Kidney (tissue), 13 donors: ENCODE measurements at regions not wholly inside any gene's neighbourhood (a gene's known extent, or its start where the extent isn't known, plus 50 kb on each side); places are given as distances from the start of the nearest gene placed in this dataset.

Experiments used
- DNase-seq, 5 donors: peaks; one replicate each; pipeline ENCODE4 v3.0.0-alpha.2; 2013 to 2020
- FAIRE-seq: peaks from 2 replicates; lab custom pipeline; 2012; peaks lifted over from hg19 to GRCh38; lab: Jason Lieb, UNC
- H3K27ac ChIP-seq, 2 donors: one replicate each; pipeline ENCODE4 v1.7.0; 2013; ENCODE audit warnings: low read depth in 2 of 2, low read length in 2 of 2, inconsistent platforms in 1 of 2
- H3K27me3 ChIP-seq: one replicate; pipeline ENCODE4 v1.7.1; 2013; ENCODE audit warnings: low read length, inconsistent platforms; ENCODE audit not compliant: control insufficient read depth, insufficient read depth
- H3K36me3 ChIP-seq, 3 donors: one replicate each; pipeline versions ENCODE4 v1.7.0 to v1.7.1; 2013; ENCODE audit warnings: low read length in 3 of 3, control low read depth in 1 of 3, inconsistent platforms in 1 of 3; ENCODE audit not compliant: insufficient read depth in 3 of 3, control insufficient read depth in 2 of 3
- H3K4me1 ChIP-seq, 3 donors: one replicate each; pipeline versions ENCODE4 v1.7.0 to v1.7.1; 2013; ENCODE audit warnings: low read length in 3 of 3, inconsistent platforms in 1 of 3, low read depth in 1 of 3; ENCODE audit not compliant: control insufficient read depth in 2 of 3, insufficient read depth in 2 of 3
- H3K4me3 ChIP-seq, 3 donors: one replicate each; pipeline versions ENCODE4 v1.7.0 to v1.8.1; 2013; ENCODE audit warnings: low read length in 3 of 3, control low read depth in 1 of 3, inconsistent platforms in 1 of 3
- H3K9ac ChIP-seq, 3 donors: one replicate each; pipeline versions ENCODE4 v1.7.0 to v1.7.1; 2013; ENCODE audit warnings: low read length in 3 of 3, control low read depth in 1 of 3, inconsistent platforms in 1 of 3
- H3K9me3 ChIP-seq, 3 donors: one replicate each; pipeline versions ENCODE4 v1.7.0 to v1.7.1; 2013; ENCODE audit warnings: low read length in 3 of 3, control low read depth in 1 of 3, inconsistent platforms in 1 of 3; ENCODE audit not compliant: control insufficient read depth in 2 of 3, insufficient read depth in 1 of 3
- CTCF ChIP-seq: IDR thresholded peaks from 3 replicates; pipeline ENCODE4 v1.5.1; 2012; ENCODE audit warnings: mild to moderate bottlenecking, moderate library complexity, borderline replicate concordance; ENCODE audit not compliant: insufficient read depth; ENCODE audit errors: extremely low read depth
- intact Hi-C: fragments of 100-400 bp; cut with DNase I; formaldehyde crosslinking; loops from one replicate; pipeline ENCODE4 v1.11.1; 2022
- donor health status: control.
- donor health status: control.
- donor health status: control.
- donor health status: control.
- donor health status: control.
- donor health status: DM: yes; HTN: yes; CAD: no.
- donor health status: Normal renal cell carcinoma (clear cell type).

GRCh38 chr14:80304125-80304766, 92.9 kb upstream of the DIO2 start:
- Histone ChIP-seq H3K9me3 (no peaks in the 10 kb centered on the region), H3K4me3 (no peak overlapping the region), H3K27ac (no peak overlapping the region), H3K27me3 (no peaks in the 10 kb centered on the region), H3K36me3 (no peaks in the 10 kb centered on the region), H3K4me1 (no peaks in the 10 kb centered on the region), H3K9ac (no peak overlapping the region)
- FAIRE-seq (no peak), DNase-seq (no peak)
- intact Hi-C loops = no loop called here
- TF ChIP-seq CTCF = no peak

- no peaks in the 10 kb centered on the region for H3K4me1 ChIP-seq
- intact Hi-C loops = no loop called here
- FAIRE-seq (no peak), DNase-seq (no peak)
- no peaks in the 10 kb centered on the region for H3K36me3 ChIP-seq
- TF ChIP-seq CTCF = no peak
- H3K27me3 ChIP-seq = no peaks in the 10 kb centered on the region
- H3K27ac ChIP-seq = no peak overlapping the region
- no peak overlapping the region for H3K4me3 ChIP-seq
- no peaks in the 10 kb centered on the region for H3K9me3 ChIP-seq
- no peak overlapping the region for H3K9ac ChIP-seq
Measured at GRCh38 chr14:80300351-80300750, 89.0 kb upstream of the DIO2 start.

- Histone ChIP-seq H3K4me1 (no peaks in the 10 kb centered on the region), H3K27me3 (no peaks in the 10 kb centered on the region), H3K36me3 (no peaks in the 10 kb centered on the region), H3K4me3 (no peak overlapping the region), H3K9ac (no peak overlapping the region), H3K27ac (no peak overlapping the region), H3K9me3 (no peaks in the 10 kb centered on the region)
- intact Hi-C loops = no loop called here
- no peak for TF ChIP-seq CTCF
- FAIRE-seq (no peak), DNase-seq (no peak)
Measured at GRCh38 chr14:80298491-80299017, 87.2 kb upstream of the DIO2 start.
